T-helper 2 cell (primary cell): ENCODE measurements at regions not wholly inside any gene's neighbourhood (a gene's known extent, or its start where the extent isn't known, plus 50 kb on each side); places are given as distances from the start of the nearest gene placed in this dataset.
"Not testable (repeated sequence)": the region's sequence is repeated elsewhere in the genome, so short reads cannot be mapped to it uniquely, and the experiment has no call there.

ENCODE experiments used
- DNase-seq, 5 experiments: peaks; one replicate each; pipeline versions ENCODE4 v3.0.0 to v3.0.0-alpha.2; 2012 to 2022

DNA sequence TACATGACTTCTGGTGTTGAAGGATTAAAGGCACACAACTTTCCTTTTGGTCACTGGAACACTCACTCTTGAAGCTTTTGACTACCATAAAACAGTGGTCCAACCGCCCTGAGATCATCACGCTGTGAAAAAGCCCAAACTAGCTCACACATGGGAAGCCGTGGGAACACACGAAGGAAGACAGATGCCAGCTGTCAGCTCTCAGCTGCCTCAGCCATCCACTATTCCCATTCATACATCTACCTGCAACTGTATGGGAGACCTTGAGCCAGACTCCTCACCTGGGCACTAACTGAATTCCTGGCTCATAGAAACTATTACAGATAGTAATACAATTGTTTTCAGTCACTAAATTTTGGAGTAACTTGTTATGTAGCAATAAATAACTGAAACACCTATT is 246.1 kb downstream of the MSX2 start:
- DNase-seq = no peak

DNA sequence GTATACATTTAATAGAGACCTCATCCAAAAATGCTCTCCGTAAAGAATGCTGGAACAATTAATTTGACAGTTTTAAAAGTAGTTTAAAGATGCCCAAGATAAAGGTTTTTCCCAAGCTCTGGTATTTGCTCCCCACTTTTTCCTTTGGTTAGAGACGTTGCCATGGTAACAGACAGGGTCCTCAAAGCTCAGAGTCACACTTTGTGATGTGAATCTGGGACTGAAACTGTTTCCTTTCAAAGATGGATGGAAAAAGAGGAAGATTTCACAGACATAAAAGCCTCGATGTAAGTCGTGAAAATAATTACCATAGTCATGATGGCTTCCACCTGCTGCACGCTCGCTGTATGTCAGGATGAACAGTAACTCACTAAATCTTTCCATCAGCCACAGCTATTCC is 229.5 kb downstream of the MSX2 start:
- no peak for DNase-seq

DNA sequence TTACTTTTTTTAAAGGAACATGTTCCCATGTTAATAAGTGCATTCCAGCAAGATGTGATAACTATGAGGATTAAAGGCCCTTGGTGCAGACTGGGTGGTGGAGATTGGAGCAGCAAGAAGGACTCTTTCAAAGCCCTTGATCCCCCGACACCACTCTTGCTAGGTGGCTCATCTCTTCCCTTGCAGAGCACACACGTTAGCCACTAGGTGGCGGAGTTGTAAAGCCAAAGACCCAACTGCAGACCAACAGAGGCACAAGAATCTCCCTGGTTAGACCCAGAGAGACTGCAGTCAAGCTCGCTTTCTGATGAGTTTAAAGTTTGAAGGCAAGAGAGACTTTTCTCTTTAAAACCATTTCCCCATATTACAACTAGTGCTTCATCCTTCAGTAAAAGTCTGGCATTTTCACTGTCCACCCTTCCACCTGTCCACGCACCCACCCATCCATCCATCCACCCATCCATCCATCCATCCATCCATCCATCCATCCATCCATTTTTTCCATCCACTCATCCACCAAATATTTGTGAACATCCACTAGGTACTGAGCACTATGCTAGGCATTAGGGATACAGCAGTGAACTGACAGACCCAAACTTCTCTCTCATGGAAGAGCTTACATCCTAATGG is 226.9 kb downstream of the MSX2 start:
- peak in 4 of 5 experiments; percentile 2 to 74 (median 36) for DNase-seq

DNA sequence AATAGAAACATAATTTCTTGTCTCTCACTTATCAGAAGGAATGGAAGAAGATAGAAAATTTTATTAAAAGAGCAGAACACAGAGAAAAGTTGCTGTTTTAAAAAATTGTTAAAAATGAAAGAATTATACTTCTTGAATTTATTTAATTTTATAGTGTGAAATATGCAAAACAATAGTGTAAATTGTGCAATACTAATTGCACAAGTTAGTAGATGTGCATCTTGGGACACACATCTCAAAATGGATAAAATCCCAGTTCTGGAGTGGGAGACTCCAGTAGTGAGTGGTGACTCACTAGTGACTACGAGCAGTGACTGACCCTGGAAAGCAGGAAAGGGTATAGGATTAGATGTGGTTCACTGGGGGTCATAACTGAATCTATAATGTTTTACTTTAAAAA is 223.2 kb downstream of the MSX2 start:
- DNase-seq = no peak

DNA sequence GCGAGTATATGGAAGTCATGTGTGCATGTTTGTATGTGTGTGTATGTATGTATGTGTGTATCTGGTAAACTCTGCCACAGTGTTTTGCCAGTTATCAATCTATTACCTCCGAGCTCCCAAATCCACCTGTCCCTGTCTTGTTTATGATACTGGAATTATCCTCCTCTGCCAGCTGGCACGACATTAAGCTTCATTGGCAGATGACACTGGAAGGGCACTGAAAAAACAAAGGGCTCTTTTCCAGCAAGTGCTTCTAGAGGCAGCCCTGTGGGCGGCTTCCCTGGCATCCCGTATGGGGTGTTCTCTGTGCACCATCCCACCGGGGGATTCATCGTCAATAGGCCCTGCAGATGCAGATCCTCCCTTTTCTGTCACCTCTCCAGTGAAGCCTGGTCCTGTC is 221.5 kb downstream of the MSX2 start:
- DNase-seq = no peak

DNA sequence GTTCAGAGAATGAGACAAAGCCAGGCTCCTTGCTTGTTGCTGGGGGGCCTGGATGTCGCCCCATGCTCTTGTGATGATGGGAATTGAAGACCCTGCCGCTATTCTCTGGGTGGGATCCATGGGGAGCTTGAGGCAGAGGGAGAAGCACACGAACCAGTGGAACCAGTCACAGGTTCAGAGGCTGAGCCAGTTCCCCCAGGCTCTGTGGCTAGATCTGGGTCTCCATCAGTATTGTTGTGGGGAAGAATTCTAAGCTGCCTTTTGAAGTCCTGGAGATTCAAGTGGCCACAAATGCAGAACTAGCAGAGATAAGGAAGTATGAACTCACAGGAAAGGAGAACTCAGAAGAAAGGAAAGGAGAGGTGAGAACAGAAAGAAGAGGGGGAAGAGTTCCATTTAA is 219.4 kb downstream of the MSX2 start:
- DNase-seq = no peak

DNA sequence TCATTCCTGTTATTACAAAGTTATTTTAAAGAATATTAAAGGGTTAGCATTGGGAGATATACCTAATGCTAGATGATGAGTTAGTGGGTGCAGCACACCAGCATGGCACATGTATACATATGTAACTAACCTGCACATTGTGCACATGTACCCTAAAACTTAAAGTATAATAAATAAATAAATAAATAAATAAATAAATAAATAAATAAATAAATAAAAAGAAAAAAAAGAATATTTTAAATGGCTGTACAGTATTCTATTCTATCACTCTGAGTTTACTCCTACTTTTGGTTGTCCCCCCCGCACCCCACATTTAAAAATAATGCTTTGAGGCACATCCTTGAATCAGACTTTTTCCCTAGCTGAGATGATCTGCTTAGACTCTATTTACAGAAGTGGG is 218.6 kb downstream of the MSX2 start:
- DNase-seq = not testable (repeated sequence)

DNA sequence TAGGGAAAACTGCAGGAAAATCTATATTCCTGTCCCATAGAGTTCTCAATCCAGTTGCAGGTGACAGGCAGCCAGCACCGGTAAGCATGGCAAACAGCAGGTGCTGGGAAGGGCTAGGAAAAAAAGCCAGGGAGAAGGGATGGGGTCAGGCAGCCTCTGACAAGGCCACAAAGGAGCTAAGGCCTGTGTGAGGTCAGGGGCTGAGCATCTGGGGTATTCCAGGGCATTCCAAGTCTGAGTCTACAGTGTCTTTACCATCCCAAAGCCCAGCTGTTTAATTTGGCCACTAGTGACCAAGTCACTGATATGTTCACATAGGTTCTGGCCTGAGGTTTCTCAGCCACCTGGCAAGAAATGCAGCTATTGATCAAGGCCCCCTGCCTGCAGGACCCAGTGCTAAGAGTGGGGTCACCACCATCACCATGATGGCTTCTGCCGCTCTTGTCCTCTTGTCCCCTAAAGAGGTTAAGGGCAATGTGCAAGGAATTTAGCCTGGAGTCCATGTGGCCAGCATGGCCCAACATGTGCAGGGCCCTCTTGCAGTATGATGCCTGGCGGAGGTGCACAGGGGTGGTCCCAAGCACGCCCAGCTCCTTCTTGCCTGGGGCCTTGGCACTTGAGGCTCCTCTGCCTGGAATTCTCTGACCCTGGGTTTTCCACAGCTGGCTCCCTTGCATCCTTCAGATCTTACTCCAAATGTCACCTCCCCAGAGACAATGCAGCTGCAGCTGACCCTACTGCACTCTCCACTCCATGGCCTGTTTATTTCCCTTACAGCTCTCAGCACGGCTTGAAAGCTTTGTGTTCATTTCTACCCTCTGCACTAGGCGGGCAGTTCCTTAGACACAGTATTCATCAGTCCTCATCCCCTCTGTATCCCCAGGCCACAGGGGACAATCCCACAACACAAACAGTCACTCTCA is 213.1 kb downstream of the MSX2 start:
- no peak for DNase-seq

DNA sequence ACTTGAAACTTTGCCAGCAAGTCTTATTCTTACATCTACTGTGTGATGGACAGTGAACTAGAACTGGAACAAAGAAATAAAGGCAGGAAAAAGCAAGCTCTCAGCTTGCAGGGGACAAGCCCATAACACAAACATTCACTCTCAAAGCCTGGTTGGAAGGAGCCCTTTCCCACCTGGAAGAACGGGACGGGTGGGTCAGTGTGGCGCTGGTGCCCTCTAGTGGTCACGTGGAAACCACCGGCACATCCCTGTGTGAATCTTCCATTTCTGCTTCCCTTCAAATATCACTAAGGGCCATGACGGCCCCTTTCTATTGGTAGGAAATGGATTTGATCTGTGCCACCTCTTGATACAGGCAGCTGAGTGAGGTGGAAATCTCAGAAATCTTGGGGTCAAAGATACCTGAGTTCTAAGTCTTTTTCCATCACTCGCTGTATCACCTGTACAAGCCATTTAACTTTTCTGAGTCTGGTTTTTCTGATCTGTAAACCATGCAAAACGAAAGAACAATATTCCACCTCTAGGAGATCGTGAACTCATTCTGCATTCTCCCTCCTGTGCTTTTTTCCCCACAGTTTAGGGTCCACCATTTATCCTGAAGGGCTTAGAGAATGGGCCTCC is 211.6 kb downstream of the MSX2 start:
- DNase-seq = peak in 3 of 5 experiments; percentile 13

DNA sequence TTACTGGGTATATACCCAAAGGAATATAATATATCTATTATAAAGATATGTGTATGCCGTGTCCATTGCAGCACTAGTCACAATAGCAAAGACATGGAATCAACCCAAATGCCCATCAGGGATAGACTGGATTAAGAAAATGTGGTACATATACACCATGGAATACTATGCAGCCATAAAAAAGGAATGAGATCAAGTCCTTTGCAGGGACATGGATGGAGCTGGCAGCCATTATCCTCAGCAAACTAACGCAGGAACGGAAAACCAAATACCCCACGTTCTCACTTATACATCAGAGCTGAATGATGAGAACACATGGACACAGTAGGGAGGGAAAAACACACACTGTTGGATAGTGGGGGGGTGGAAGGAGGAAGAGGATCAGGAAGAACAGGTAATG is 206.7 kb downstream of the MSX2 start:
- DNase-seq = not testable (repeated sequence)

DNA sequence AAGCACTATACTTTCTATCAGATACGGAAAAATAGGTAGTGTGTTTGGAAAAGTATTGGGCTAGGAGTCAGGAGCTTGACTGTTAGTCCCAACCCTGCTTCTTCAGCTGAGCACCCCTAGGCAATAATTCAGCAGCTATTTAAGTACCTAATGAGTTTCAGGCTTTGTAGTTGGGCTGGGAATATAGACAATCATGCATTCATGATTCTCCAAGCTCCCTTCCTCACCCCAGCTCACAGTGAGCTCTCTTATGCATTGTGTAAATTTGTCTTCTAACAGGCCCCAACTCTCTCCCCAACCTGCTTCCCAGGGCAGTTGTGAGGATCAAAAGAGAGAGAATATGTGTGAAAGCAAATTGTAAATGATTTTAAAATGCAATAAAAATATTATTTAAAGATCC is 201.2 kb downstream of the MSX2 start:
- no peak for DNase-seq

DNA sequence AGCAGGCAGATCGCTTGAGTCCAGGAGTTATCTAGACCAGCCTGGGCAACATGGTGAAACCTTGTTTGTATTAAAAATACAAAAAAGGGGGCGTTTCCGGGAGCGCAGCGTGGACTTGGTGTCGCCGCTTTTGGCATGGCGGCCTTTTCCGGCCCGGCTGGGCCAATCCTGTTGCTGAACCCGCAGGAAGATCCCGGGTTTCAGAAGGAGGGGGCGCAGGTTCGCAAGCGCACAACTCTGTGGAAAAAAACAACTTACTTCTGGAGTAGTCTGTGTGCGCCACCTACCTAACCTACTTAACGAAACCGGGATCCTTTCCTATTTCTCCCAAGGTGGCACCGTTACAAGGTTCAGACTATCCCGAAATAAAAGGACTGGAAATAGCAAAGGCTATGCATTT is 198.6 kb downstream of the MSX2 start:
- DNase-seq = no peak

DNA sequence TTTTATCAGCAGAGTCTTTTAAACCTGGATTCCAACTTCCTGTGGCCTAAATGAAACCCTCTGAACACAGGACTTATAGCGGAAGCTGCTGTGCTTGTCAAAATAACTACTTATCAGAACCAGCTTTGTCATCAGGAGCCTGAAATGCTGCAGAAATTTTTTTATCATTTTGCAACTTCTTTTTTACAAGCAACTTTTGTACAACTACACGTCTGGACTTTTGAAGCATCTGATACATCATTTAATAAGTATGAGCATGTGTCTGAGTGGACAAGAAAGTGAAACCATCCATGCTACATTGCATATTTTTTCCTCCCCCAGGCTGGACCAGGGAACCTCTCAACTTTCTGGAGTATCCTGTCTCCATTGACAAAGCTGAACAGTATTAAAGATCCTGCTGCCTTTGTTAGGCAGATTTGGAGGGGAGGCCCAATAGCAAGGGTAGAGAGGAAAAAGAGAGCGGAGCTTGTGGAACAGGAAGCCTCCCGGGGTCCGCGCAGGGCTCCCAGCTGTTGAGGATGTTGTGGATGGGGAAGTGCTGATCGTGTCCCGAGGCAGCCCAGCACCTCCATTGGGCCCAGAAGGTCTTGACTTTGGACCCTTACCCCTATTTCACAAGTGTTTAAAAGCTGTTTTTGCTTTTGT is 196.6 kb downstream of the MSX2 start:
- DNase-seq = no peak

DNA sequence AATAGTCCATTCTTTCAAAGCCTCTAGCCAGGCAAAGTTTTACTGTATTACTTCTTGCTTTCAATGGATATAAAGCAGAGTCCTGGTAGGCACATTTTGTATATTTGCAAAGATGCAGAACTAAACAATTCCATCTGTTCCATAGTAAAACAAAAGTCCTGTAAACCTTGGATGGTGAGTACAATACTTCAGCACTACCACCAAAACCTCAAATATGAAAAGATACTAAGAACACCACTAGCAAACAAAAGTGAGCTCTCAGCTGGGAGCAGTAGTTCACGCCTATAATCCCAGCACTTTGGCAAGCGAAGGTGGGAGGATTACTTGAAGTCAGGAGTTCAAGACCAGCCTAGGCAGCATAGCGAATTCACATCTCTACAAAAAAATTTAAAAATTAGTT is 195.0 kb downstream of the MSX2 start:
- no peak for DNase-seq

DNA sequence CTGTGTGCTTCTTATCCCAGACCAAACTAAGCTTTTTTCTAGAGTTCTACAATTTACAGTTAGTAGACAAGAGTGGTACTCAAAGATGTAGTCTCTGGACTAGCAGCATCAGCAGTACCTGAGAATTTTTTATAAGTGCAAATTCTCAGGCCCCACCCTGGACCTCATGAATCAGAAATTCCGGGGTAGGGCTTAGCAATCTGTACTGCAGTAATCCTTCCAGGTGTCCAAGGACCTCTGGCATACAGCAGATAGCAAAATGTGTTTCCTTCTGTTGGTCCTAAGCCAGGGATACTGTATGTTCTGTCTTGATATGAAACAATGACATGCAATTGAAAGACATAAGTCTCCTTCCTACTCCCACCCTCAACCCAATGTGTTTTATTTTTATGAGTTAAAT is 194.3 kb downstream of the MSX2 start:
- DNase-seq = no peak

DNA sequence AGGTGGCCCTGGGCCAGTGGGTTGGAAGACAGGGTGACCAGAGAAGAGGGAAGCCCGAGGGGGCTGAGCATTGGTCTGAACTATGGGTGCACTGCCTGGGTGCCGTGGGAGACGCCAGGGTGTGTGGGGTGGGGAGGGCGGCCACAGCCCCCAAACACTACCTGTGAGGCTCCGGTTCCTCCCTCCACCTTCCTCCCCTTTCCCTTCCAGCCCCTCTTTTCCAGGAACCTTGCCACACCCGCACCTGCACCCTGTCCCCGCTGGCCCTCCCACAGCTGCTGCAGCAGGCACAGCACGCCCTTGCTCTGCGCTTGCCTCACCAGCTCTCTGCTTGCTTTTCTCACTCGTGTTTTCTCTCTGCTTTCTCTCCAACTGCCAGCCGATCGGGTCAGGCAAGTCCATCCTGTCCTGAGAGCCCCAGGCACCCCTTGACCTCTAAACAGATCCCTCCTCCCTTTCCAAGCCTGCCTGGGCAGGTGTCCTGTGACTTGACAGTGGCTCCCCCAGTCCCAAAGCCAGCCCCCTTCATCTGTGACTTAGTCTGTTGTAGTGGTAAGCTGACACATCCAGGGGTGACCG is 193.7 kb downstream of the MSX2 start:
- no peak for DNase-seq

DNA sequence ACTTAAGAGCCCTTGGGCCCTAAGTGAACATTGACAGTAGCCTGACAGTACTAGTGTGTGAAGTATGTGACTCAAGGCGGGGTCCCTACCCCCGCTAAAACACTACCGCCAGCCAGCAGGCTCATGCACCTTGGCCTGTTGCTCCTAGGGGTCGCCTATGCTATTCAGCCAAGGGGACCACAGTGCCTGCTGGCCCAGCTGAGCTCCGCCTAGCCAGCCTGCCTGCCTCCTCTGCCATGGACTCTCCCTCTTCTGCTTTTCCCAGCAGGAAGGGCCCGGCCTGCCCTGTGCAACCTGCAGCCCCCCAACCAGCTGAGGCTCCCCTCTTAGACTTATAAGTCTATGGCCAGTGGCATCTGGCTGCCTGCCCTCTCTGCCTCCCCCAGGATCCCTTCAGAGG is 193.1 kb downstream of the MSX2 start:
- DNase-seq = not testable (repeated sequence)

DNA sequence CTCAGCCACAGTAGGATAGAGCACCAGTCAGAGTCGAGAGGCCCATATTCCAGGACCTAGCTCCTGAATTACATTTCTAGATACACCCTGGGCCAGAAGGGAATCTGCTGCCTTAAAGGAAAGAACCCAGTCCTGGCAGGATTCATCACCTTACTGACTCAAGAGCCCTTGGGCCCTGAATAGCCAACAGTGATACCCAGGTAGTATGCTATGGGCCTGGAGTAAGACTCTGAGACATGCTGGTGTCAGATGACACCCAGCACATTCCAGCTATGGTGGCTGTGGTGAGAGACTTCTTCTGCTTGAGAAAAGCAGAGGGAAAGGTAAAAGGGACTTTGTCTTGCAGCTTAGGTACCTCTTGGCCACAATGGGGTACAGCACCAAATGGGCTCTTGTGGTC is 192.5 kb downstream of the MSX2 start:
- not testable (repeated sequence) for DNase-seq

DNA sequence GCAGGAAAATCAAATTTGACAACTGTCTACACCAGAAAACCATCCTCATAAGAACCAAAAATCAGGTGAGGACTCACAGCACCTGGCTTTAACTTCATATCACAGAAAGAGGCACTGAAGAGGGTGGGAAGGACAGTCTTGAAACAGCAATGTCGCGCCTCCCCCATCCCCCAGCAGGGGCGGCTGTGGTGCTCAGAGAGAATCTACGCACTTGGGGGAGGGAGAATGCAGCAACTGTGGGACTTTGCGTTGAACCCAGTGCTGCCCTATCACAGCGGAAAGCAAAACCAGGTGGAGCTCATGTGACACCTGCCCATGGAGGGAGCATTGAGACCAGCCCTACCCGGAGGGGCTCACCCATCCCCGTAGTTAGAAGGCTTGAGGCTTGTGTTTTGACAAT is 191.8 kb downstream of the MSX2 start:
- DNase-seq = no peak

DNA sequence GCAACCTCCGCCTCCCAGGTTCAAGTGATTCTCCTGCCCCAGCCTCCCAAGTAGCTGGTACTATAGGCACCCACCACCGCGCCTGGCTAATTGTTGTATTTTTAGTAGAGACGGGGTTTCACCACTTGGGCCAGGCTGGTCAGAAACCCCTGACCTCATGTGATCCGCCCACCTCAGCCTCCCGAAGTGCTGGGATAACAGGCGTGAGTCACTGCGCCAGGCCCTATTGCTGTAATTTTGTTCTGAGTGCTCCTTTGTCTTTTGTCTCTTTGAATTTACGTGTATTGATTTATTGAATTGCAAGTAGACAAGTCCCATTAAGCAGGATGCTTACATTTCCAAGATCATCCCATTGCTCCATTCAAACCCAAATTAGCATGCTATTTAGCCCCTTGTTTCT is 186.7 kb downstream of the MSX2 start:
- DNase-seq = no peak

DNA sequence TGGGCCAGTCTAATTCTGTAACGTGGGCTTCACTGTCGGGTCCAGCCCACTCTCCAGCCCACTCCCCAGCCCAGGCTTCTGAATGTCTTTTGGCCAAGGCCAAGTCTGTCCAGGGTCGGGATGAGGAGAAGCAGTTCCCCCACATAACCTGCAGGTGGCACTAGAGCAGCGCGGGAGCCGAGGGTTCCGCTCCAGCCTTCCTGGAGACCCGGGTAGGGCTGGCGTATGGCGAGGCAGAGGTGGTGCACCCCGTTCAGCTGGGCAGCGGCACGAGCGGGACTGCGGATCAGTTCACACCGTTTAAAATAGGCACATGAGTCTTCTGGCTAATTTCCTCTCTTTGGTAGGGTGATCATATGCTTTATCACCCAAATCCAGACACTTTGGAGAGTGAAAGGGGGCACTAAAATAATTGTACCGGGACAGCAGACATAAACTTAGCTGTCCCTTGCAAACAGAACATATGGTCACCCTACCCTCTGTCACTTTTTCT is 185.9 kb downstream of the MSX2 start:
- peak in 4 of 5 experiments; percentile 15 to 42 (median 33) for DNase-seq

DNA sequence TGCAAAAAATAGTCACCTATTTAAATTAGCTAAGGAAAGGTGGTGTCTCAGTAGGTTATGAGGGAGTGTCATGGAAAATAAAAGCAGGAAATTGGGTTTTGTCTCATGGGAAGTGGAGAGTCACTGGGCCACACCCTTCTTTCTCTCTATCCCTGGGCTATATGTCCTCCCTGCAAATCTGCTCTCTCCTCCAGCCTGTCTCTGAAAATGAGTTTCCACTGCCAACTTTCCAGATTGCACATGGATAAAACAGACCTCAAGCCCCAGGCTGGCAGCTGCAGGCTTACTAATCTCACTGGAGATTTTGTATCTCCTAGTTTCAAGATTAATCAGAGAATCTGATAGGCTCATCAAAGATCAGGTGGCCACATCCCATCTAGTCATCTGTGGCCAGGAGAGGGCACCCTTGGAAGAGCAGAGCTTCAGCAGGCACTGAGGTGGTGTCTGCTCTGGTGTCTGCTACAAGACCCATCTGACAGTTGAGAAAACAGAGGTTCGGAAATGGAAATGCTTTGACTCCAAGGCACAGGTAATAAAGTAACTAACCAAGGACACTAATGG is 178.9 kb downstream of the MSX2 start:
- peak in 1 of 5 experiments; percentile 16 for DNase-seq
